ELF-1 (cell line): ENCODE measurements at regions not wholly inside any gene's neighbourhood (a gene's known extent, or its start where the extent isn't known, plus 50 kb on each side); places are given as distances from the start of the nearest gene placed in this dataset.

ENCODE experiments used
- DNase-seq: peaks from one replicate; pipeline ENCODE4 v3.0.0-alpha.2; 2016; ENCODE audit warnings: low read depth, low spot score

DNA sequence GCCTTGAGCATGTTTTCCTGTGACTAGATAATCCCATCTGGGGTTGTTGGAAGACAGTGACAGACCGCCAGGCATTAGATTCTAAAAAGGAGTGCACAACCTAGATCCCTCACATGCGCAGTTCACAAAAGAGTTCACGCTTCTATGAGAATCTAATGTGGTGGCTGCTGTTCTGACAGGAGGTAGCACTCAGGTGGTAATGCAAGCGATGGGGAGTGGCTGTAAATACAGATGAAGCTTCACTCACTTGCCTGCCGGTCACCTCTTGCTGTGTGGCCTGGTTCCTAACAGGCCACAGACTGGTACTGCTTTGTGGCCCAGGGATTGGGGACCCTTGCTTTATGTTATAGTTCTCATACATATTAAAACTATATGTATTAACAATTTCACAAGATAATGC lies 81.9 kb upstream of the TMLHE start:
- DNase-seq, result no peak

DNA sequence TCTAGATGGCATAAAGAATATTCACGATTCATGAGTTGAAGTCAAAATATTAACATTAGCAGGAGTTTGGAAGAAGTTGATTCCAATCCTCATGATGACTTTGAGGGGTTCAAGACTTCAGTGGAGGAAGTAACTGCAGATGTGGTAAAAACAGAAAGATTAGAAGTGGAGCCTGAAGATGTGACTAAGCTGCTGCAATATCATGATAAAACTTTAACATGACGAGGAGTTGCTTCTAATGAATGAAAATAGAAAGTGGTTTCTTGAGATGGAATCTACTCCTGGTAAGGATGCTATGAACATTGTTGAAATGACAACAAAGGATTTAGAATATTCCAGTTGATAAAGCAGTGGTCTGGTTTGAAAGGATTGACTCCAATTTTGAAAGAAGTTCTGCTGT lies 70.1 kb upstream of the TMLHE start:
- DNase-seq, result no peak

- DNase-seq, result no peak
Measured at GRCh38 chrX:155679715-155680114, 67.0 kb upstream of the TMLHE start.

GRCh38 chrX:155673338-155673737 lies 60.6 kb upstream of the TMLHE start:
- no peak for DNase-seq

DNA sequence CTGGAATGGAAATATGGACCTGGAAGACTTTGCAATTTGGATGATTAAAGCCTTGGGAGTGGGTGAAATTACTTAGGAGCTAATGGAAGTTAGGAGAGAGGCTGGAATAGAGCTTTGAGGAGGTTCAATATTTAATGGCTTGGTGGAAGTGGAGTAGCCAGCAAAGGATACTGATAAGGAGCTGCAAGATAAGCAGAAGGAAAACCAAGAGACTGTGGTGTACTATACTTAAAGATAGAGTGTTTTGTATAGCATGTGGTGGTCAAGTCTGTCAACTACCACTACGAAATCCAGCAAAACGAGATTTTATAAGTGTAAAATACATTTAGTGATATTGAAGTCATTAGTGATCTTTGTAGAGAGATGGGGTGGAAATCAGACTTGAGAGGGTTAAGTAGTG lies 54.0 kb upstream of the TMLHE start:
- no peak for DNase-seq
